ENCODE measurements at regions not wholly inside any gene's neighbourhood (a gene's known extent, or its start where the extent isn't known, plus 50 kb on each side); places are given as distances from the start of the nearest gene placed in this dataset.

DNA sequence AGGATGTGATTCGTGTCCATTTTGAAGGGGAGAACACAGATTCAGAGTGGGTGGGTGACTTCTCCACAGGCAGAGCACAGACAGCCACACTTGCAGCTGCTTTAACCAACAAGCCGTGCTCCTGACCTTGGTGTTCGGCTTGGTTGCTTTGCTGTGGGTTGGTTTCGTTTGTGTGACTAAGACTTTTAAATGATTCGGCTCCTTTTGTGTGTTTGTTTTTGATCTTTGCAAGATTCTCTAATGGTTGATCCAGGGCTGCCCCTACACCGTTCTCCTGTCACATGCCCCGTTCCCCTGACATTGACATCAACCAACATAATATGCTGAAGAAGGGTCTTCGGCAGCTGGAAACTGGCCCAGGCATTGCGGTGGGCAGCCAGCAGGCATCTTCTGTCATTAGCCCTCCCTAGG lies 95.9 kb upstream of the MBOAT2 start (continued):
- TF ChIP-seq, protein P1, sequence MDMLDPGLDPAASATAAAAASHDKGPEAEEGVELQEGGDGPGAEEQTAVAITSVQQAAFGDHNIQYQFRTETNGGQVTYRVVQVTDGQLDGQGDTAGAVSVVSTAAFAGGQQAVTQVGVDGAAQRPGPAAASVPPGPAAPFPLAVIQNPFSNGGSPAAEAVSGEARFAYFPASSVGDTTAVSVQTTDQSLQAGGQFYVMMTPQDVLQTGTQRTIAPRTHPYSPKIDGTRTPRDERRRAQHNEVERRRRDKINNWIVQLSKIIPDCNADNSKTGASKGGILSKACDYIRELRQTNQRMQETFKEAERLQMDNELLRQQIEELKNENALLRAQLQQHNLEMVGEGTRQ (IDR thresholded peaks at IDR 0.05; ENCODE audit: borderline replicate concordance, low read depth, low read length), result peak; percentile 36; the same call in 1 of the 2 replicates
- TF ChIP-seq JUND (IDR thresholded peaks at IDR 0.05; ENCODE audit: low read depth, low read length) (no peak), CREB1 (IDR thresholded peaks at IDR 0.05; ENCODE audit: low read depth) (no peak), RCOR1 (conservative IDR thresholded peaks at IDR 0.05; ENCODE audit: low read depth, low read length) (no peak), RUNX3 (IDR thresholded peaks at IDR 0.05; ENCODE audit: low read length) (peak; percentile 83), HDAC2 (IDR thresholded peaks at IDR 0.05) (no peak), SMARCA5 (IDR thresholded peaks at IDR 0.05) (no peak), ZNF687 (IDR thresholded peaks at IDR 0.05) (no peak), SPI1 (IDR thresholded peaks at IDR 0.05; ENCODE audit: borderline replicate concordance, insufficient read depth, low read depth, low read length) (no peak), SRF (IDR thresholded peaks at IDR 0.05; ENCODE audit: low read depth in 2 of 2, low read length in 2 of 2) (no peak), POLR2A (IDR thresholded peaks at IDR 0.05; ENCODE audit: low read depth, low read length) (0 out of 2 replicates have a peak, but pooled peaks have one; percentile 25)
